GM12873 (cell line): ENCODE measurements at regions not wholly inside any gene's neighbourhood (a gene's known extent, or its start where the extent isn't known, plus 50 kb on each side); places are given as distances from the start of the nearest gene placed in this dataset.

Experiments
- CTCF ChIP-seq: IDR thresholded peaks from 2 replicates; pipeline ENCODE4 v1.5.1; 2012; ENCODE audit warnings: low read depth, mild to moderate bottlenecking, moderate library complexity, low read length, control low read depth; ENCODE audit not compliant: insufficient read depth; ENCODE audit errors: missing control alignments

GRCh38 chr6:44512868-44513741, 125.6 kb downstream of the CDC5L start:
- no peak for TF ChIP-seq CTCF

- no peak for TF ChIP-seq CTCF
Observed at GRCh38 chr6:44514085-44514484, 126.6 kb downstream of the CDC5L start.

- no peak for TF ChIP-seq CTCF
Observed at GRCh38 chr6:44514576-44515193, 127.2 kb downstream of the CDC5L start.

GRCh38 chr6:44522871-44523270, 135.4 kb downstream of the CDC5L start:
- TF ChIP-seq CTCF, result no peak

- TF ChIP-seq CTCF, result no peak
Observed at GRCh38 chr6:44524476-44525227, 137.1 kb downstream of the CDC5L start.

GRCh38 chr6:44525761-44526351, 138.3 kb downstream of the CDC5L start:
- no peak for TF ChIP-seq CTCF
